GM21619 (cell line): ENCODE measurements at regions not wholly inside any gene's neighbourhood (a gene's known extent, or its start where the extent isn't known, plus 50 kb on each side); places are given as distances from the start of the nearest gene placed in this dataset.

Source experiments
- ATAC-seq: cut with Tn5 transposase; IDR thresholded peaks from one replicate; pipeline ENCODE4 v1.9.1; 2021; ENCODE audit not compliant: unreplicated experiment

DNA sequence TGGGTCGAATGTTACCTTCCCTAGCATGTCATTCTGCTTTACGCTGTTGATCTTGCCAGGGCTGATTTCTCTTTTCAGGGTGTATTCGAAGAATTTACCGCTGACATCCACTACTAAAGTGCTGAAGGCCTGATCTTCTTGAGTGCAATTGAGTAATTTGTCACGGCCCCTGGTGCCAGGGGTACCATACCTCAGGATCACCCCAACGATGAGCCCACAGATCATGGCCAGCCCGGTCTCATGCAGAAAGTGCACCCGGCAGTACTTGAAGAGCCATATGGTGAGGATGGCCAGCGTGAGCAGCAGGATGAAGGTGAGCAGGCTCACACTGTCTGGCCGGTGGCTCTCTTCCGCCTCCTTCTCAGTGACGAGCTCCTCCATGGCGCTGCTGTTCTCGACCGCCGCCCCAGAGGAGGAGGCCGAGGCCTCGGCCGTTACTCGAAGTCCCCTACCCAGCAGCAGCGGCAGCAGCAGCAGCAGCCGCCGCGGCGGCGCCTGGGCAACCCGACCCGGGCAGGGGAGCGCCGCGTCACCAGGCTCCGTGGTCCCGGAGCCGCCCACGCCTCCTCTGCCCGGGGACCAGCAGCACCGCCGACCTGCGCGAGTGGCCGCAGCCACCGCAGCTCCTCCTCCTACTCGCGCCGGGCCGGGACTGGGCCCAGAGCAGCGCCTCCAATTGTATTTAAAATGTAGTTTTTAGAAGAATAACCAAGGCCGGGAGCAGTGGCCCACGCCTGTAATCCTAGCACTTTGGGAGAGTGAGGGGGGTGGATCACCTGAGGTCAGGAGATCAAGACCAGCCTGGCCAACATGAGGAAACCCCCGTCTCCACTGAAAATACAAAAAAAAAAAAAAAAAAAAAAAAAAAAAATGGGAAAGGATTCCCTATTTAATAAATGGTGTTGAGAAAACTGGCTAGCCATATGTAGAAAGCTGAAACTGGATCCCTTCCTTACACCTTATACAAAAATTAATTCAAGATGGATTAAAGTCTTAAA lies 58.5 kb upstream of the TMPO start:
- peak; percentile 93 for ATAC-seq

- no peak for ATAC-seq
Observed at GRCh38 chr12:98464190-98464589, 51.2 kb upstream of the TMPO start.

DNA sequence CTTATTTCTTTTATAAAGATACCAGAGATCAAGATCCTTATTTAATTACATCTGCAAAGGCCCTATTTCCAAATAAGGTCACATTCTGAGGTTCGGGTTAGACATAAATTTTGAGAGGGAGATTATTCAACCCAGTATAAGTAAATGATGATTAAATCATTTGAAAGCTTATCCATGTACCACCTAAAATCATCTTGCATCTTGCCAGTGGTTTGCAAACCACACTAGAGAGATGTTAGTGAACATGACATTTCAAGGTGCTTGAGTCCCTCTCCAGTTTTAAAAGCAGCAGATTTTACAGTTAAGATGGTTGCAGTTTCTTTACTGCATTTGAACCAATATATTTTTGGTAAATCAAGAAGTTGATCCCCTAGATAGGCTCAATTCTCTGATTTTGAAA lies 49.9 kb upstream of the TMPO start:
- ATAC-seq: no peak
